Panc1 (cell line): ENCODE measurements at regions not wholly inside any gene's neighbourhood (a gene's known extent, or its start where the extent isn't known, plus 50 kb on each side); places are given as distances from the start of the nearest gene placed in this dataset.

Experiments
- ATAC-seq: fragments of 200-7000 bp; cut with Tn5 transposase; 2 replicates; pipeline ENCODE4 v1.9.1; 2020; ENCODE audit warnings: mild to moderate bottlenecking, moderate library complexity
- BruUV-seq: library from RNA; stranded (reverse); fragments of 400-500 nt; replicated peaks from 2 replicates; lab custom pipeline; 2021; lab: Mats Ljungman, UMichigan
- CTCF ChIA-PET: fragments of 300-600 bp; sonication (Branson Sonifier 250); formaldehyde crosslinking; loops from one replicate; lab custom pipeline; 2022; ENCODE audit warnings: antibody characterized with exemption; lab: Charles Lee
- POLR2A ChIA-PET: fragments of 300-600 bp; sonication (Branson Sonifier 250); formaldehyde crosslinking; loops from one replicate; lab custom pipeline; 2022; ENCODE audit warnings: antibody characterized with exemption; lab: Charles Lee
- DNase-seq: peaks from one replicate; pipeline ENCODE4 v3.0.0-alpha.2; 2010; ENCODE audit warnings: low read depth, low spot score
- H3K27ac ChIP-seq: 2 replicates; pipeline ENCODE4 v1.5.1; 2011; ENCODE audit warnings: mild to moderate bottlenecking, low read length, inconsistent platforms
- H3K27me3 ChIP-seq: fragments of 200-500 bp; sonication (Bioruptor generic); 2 replicates; pipeline ENCODE4 v1.6.0; 2014; ENCODE audit warnings: low read length, inconsistent platforms; ENCODE audit not compliant: control insufficient read depth, insufficient read depth
- H3K36me3 ChIP-seq: fragments of 200-500 bp; sonication (Bioruptor generic); 2 replicates; pipeline ENCODE4 v1.5.1; 2014; ENCODE audit warnings: inconsistent platforms, mild to moderate bottlenecking, low read length, moderate library complexity; ENCODE audit not compliant: control insufficient read depth, insufficient read depth
- H3K4me1 ChIP-seq: 2 replicates; pipeline ENCODE4 v1.5.1; 2011; ENCODE audit warnings: inconsistent platforms, mild to moderate bottlenecking, low read length, moderate library complexity; ENCODE audit not compliant: control insufficient read depth, insufficient read depth
- H3K4me3 ChIP-seq, 2 experiments: 2 replicates each; pipeline ENCODE4 v1.5.1; 2011 to 2012; ENCODE audit warnings: low read depth in 2 of 2, low read length in 2 of 2, mild to moderate bottlenecking in 2 of 2, inconsistent platforms in 1 of 2, moderate library complexity in 1 of 2
- H3K9me3 ChIP-seq: fragments of 200-500 bp; sonication (Bioruptor generic); 2 replicates; pipeline ENCODE4 v1.5.1; 2014; ENCODE audit warnings: low read depth, mild to moderate bottlenecking, inconsistent platforms, low read length, moderate library complexity; ENCODE audit not compliant: control insufficient read depth, insufficient read depth
- SIN3A ChIP-seq: IDR thresholded peaks from 2 replicates; pipeline ENCODE4 v1.6.1; 2012; ENCODE audit warnings: low read depth, mild to moderate bottlenecking, low read length, moderate library complexity, borderline replicate concordance; ENCODE audit not compliant: insufficient read depth
- TCF7L2 ChIP-seq: IDR thresholded peaks from 2 replicates; pipeline ENCODE4 v1.6.1; 2011; ENCODE audit warnings: mild to moderate bottlenecking, low read depth, low read length, inconsistent platforms
- in situ Hi-C: cut with HindIII; loops from 2 replicates; pipeline ENCODE4 v1.10.0; 2016; ENCODE audit warnings: low sequenced_read_pairs, low pct_unique_long_range_greater_than_20kb
- intact Hi-C: fragments of 100-400 bp; cut with micrococcal nuclease; formaldehyde crosslinking; loops from one replicate; pipeline ENCODE4 v1.10.0; 2022; ENCODE audit not compliant: unreplicated experiment
- TF ChIP-seq, protein P1 (sequence below), 2 experiments: IDR thresholded peaks; 2 replicates each; pipeline ENCODE4 v1.6.1; 2011 to 2012; ENCODE audit warnings: low read depth in 2 of 2, control low read depth in 1 of 2, low read length in 1 of 2, mild to moderate bottlenecking in 1 of 2, moderate library complexity in 1 of 2; ENCODE audit not compliant: insufficient read depth in 1 of 2
- TF ChIP-seq, protein P2 (sequence below): fragments of 450-650 bp; IDR thresholded peaks from 2 replicates; pipeline ENCODE4 v1.5.1; 2017; ENCODE audit warnings: mild to moderate bottlenecking

DNA sequence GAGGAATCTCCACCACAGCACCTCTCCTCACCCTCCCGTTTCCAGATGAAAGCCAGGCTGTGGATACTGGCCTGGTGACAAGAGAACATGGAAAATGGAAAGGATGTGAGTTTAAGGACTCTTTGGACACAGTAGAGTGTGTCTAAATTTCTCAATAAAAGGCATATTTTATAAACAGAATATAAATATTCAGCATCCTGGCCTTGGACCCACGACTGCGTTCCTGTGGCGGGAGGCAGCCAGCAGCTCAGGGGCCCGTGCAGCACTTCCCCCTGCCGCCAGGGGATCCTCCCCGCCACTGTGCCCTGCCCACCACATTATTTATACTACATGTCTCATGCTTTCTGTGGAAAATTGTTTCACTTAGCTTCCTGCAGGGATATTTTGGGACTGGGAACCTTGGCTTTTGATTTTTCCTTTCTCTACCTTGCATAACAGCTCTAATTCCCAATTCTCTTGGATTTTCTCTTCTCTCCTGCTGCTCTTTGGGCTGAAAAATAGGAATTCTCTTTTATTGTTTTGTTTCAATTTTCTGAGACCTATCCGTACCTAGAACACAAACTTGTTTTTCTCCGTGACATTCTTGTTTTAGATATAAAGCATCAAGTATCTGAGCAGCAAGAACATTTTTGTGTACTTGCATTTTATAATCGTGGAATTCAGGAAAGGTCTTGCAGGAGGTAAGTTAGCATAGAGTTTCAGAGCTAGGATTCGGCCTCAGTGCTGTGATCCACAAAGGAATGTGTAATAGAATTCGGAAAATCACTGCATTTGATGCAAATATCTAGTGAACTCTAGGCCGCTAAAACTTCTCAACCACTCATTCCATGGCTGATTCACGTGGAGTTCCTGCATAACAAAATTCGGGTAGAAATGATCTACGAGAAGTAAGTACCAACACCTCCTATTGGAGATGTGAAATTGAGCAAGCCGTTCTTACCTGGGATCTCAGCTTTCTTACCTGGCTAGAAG is 107.7 kb upstream of the SPATA13 start:
- ATAC-seq (peak; percentile 26; the same call in 1 of the 2 replicates), DNase-seq (no peak)
- intact Hi-C loops, result loop anchor here (1.0 kb wide), 1 partner anchor 167 kb away; no protein-coding TSS in a partner anchor
- TF ChIP-seq SIN3A, result no peak
- TF ChIP-seq TCF7L2, result no peak
- TF ChIP-seq, protein P1, sequence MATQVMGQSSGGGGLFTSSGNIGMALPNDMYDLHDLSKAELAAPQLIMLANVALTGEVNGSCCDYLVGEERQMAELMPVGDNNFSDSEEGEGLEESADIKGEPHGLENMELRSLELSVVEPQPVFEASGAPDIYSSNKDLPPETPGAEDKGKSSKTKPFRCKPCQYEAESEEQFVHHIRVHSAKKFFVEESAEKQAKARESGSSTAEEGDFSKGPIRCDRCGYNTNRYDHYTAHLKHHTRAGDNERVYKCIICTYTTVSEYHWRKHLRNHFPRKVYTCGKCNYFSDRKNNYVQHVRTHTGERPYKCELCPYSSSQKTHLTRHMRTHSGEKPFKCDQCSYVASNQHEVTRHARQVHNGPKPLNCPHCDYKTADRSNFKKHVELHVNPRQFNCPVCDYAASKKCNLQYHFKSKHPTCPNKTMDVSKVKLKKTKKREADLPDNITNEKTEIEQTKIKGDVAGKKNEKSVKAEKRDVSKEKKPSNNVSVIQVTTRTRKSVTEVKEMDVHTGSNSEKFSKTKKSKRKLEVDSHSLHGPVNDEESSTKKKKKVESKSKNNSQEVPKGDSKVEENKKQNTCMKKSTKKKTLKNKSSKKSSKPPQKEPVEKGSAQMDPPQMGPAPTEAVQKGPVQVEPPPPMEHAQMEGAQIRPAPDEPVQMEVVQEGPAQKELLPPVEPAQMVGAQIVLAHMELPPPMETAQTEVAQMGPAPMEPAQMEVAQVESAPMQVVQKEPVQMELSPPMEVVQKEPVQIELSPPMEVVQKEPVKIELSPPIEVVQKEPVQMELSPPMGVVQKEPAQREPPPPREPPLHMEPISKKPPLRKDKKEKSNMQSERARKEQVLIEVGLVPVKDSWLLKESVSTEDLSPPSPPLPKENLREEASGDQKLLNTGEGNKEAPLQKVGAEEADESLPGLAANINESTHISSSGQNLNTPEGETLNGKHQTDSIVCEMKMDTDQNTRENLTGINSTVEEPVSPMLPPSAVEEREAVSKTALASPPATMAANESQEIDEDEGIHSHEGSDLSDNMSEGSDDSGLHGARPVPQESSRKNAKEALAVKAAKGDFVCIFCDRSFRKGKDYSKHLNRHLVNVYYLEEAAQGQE (IDR thresholded peaks at IDR 0.05; ENCODE audit: insufficient read depth in 1 of 2, low read depth in 2 of 2, low read length in 1 of 2), result no peak
- TF ChIP-seq, protein P2, sequence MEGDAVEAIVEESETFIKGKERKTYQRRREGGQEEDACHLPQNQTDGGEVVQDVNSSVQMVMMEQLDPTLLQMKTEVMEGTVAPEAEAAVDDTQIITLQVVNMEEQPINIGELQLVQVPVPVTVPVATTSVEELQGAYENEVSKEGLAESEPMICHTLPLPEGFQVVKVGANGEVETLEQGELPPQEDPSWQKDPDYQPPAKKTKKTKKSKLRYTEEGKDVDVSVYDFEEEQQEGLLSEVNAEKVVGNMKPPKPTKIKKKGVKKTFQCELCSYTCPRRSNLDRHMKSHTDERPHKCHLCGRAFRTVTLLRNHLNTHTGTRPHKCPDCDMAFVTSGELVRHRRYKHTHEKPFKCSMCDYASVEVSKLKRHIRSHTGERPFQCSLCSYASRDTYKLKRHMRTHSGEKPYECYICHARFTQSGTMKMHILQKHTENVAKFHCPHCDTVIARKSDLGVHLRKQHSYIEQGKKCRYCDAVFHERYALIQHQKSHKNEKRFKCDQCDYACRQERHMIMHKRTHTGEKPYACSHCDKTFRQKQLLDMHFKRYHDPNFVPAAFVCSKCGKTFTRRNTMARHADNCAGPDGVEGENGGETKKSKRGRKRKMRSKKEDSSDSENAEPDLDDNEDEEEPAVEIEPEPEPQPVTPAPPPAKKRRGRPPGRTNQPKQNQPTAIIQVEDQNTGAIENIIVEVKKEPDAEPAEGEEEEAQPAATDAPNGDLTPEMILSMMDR, result no peak
- H3K27me3 ChIP-seq, result no peaks in the 10 kb centered on the region
- BruUV-seq, result no TSS peak
- no peaks in the 10 kb centered on the region; the same call in 1 of the 2 replicates for H3K4me1 ChIP-seq
- ChIA-PET POLR2A (no interaction called here), CTCF (interaction anchor here (1.1 kb wide), 1 partner anchor 176 kb away, joined by 5 read pairs; no protein-coding TSS in a partner anchor)
- H3K36me3 ChIP-seq, result no peaks in the 10 kb centered on the region
- H3K9me3 ChIP-seq, result no peaks in the 10 kb centered on the region
- H3K27ac ChIP-seq, result no peak overlapping the region
- H3K4me3 ChIP-seq, result no peak overlapping the region
- in situ Hi-C loops, result no loop called here

DNA sequence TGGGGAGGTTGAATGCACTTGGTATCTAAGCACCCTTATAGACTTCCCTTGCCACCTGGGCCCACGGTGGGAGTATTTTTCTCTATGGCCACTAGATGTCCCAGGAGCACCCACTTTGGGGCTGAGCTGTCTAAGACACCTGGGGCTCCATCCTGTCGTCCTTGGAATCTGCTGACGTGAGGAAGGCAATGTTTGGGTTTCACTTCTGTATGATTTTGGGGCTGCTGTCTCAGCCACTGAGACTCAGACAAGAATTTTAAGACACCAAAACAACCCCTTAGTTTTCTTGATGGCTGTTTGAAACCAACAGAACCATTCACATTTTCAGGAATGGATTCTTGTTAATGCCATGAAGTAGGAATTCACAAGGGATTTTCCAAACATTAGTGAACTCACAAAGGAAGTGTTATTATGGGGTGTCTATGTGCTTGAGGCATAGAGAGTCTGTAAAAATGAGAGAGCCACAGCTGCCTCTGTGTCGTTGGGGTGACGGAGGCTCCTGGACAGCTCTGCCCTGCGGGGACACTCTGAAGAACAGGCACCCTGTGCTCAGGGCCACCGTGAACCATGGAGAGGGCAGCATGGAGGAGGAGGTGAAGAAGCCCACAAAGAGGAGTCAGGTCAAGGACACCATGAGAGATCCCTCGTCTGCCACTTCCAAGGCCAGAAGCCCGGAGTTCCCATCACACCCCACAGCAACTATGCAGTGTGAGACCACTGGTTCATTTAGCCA is 106.8 kb upstream of the SPATA13 start:
- TF ChIP-seq, protein P1 (IDR thresholded peaks at IDR 0.05; ENCODE audit: insufficient read depth in 1 of 2, low read depth in 2 of 2, low read length in 1 of 2), result no peak
- TF ChIP-seq, protein P2, result peak; percentile 84
- ChIA-PET CTCF (interaction anchor here (0.5 to 1.1 kb wide), 2 partner anchors 128 to 175 kb away, joined by 5 to 6 read pairs; no protein-coding TSS in a partner anchor), POLR2A (interaction anchor here (0.6 kb wide), 1 partner anchor 37 kb away, joined by 3 read pairs; no protein-coding TSS in a partner anchor)
- peak; percentile 50 for DNase-seq
- no peak overlapping the region for H3K4me3 ChIP-seq
- intact Hi-C loops, result loop anchor here (1.0 kb wide), 1 partner anchor 167 kb away; no protein-coding TSS in a partner anchor
- no TSS peak for BruUV-seq
- peak; percentile 96 for ATAC-seq
- no peaks in the 10 kb centered on the region for H3K9me3 ChIP-seq
- no peak overlapping the region for H3K27ac ChIP-seq
- no peaks in the 10 kb centered on the region; the same call in 1 of the 2 replicates for H3K4me1 ChIP-seq
- no peaks in the 10 kb centered on the region for H3K36me3 ChIP-seq
- in situ Hi-C loops, result no loop called here
- H3K27me3 ChIP-seq, result no peaks in the 10 kb centered on the region
